GM12874 (cell line): ENCODE measurements at regions not wholly inside any gene's neighbourhood (a gene's known extent, or its start where the extent isn't known, plus 50 kb on each side); places are given as distances from the start of the nearest gene placed in this dataset.

ENCODE experiments used
- CTCF ChIP-seq: IDR thresholded peaks from 2 replicates; pipeline ENCODE4 v1.5.1; 2011; ENCODE audit warnings: low read depth, mild to moderate bottlenecking, control low read depth, low read length, moderate library complexity; ENCODE audit not compliant: insufficient read depth

- TF ChIP-seq CTCF = no peak
These were observed 358.2 kb upstream of the GATB start for GRCh38 chr4:152118819-152119553.

DNA sequence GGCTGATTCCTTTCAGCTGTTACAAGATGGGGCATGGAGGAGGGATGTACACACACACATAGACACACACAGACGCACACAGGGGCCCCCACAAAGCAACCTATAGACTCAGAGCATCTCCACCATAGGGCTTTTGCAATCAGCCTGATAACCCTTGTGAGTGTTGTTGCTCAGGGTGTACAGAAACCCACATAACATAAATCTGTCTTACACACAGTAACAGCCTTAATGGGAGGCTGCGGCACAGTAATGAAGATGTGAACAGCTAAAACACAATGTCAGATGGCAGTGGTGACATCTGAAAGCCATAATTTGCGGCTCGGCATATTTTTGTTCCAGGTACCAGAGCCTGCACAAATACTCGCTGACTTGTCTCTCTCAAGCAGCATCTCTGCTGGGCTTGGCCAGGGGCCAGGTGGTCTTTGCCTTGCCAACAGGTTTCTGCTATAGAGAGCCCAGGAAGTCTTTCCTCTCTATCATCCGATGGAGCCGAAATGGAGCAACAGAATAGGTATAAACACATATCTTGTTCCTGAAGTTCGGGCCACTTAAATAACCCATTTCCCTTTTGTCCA lies 357.2 kb upstream of the GATB start:
- TF ChIP-seq CTCF = no peak

- no peak for TF ChIP-seq CTCF
These were observed 356.7 kb upstream of the GATB start for GRCh38 chr4:152117520-152117919.

GRCh38 chr4:152117054-152117453 lies 356.2 kb upstream of the GATB start:
- no peak for TF ChIP-seq CTCF

DNA sequence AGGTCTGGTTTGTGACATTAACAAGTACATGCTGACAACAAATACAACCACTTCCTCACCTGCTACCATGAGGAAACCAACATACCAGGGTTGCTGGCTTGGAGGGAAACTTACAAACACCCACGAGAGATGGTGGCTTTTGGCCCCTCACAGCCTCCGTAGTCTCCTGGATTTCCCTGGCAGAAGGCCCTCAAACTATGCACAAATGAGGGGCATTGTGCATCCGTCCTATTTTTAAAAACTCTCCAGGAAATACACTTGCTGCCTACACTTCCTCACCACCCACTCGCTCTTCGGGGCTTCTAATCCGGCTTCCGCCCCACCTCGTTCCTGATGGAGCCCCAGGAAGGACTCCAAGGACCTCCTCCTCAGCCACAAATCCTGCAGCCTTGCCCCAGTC lies 355.0 kb upstream of the GATB start:
- no peak for TF ChIP-seq CTCF

DNA sequence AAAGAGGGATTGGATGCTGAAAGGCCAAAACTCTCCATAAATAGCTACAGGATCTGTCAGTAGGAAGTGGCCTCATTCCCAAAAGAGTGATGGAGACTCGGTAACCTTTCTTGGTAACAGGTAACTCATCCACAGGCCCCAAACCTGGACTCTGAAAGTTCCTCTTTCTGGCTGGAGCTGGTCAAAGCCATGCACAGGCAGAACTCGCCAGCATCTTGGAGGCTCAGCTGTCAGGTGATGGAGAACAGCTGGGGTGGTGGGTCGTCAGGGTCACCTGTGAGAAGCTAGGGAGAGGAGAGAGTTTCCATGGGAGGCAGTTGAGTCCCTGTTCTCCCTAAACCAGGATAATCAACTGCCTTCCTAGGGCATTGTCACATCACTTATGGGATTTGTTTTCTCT lies 354.3 kb upstream of the GATB start:
- no peak for TF ChIP-seq CTCF

- no peak for TF ChIP-seq CTCF
These were observed 353.8 kb upstream of the GATB start for GRCh38 chr4:152114562-152114961.
